Thyroid gland (tissue), 4 donors: ENCODE measurements at regions not wholly inside any gene's neighbourhood (a gene's known extent, or its start where the extent isn't known, plus 50 kb on each side); places are given as distances from the start of the nearest gene placed in this dataset.

Experiments used
- POLR2A ChIP-seq, 2 donors: fragments of 450-650 bp; IDR thresholded peaks; one replicate each; pipeline ENCODE4 v1.6.1; 2017; ENCODE audit warnings: antibody characterized with exemption in 2 of 2, mild to moderate bottlenecking in 2 of 2, moderate library complexity in 1 of 2
- TF ChIP-seq, protein P1 (sequence below), 6 experiments: fragments of 200-600 bp in 3 of 6; fragments of 450-650 bp in 3 of 6; sonication (generic) in 3 of 6; IDR thresholded peaks; one replicate each; pipeline ENCODE4 v1.5.1; 2016 to 2019; ENCODE audit warnings: antibody characterized with exemption in 6 of 6, mild to moderate bottlenecking in 2 of 6, inconsistent platforms in 1 of 6, moderate library complexity in 1 of 6

- TF ChIP-seq, protein P1, sequence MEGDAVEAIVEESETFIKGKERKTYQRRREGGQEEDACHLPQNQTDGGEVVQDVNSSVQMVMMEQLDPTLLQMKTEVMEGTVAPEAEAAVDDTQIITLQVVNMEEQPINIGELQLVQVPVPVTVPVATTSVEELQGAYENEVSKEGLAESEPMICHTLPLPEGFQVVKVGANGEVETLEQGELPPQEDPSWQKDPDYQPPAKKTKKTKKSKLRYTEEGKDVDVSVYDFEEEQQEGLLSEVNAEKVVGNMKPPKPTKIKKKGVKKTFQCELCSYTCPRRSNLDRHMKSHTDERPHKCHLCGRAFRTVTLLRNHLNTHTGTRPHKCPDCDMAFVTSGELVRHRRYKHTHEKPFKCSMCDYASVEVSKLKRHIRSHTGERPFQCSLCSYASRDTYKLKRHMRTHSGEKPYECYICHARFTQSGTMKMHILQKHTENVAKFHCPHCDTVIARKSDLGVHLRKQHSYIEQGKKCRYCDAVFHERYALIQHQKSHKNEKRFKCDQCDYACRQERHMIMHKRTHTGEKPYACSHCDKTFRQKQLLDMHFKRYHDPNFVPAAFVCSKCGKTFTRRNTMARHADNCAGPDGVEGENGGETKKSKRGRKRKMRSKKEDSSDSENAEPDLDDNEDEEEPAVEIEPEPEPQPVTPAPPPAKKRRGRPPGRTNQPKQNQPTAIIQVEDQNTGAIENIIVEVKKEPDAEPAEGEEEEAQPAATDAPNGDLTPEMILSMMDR (IDR thresholded peaks at IDR 0.05): no peak
- no peak for TF ChIP-seq POLR2A (IDR thresholded peaks at IDR 0.05)
Observed at GRCh38 chr2:117074756-117075155, 739.7 kb upstream of the DDX18 start.
